NCI-H446 treated with DMSO at 0.1 percent for 48 hours (cell line): ENCODE measurements at regions not wholly inside any gene's neighbourhood (a gene's known extent, or its start where the extent isn't known, plus 50 kb on each side); places are given as distances from the start of the nearest gene placed in this dataset.
"Not testable (repeated sequence)": the region's sequence is repeated elsewhere in the genome, so short reads cannot be mapped to it uniquely, and the experiment has no call there.

Experiments
- DNase-seq: peaks from one replicate; lab custom pipeline; 2025; lab: John Stamatoyannopoulos, UW

- DNase-seq, result no peak
Observed at GRCh38 chr10:44564790-44565189, 179.9 kb upstream of the CXCL12 start.

- no peak for DNase-seq
Observed at GRCh38 chr10:44566786-44567185, 181.9 kb upstream of the CXCL12 start.

- DNase-seq, result no peak
Observed at GRCh38 chr10:44567471-44567870, 182.6 kb upstream of the CXCL12 start.

- DNase-seq, result no peak
Observed at GRCh38 chr10:44569193-44570091, 184.5 kb upstream of the CXCL12 start.

- no peak for DNase-seq
Observed at GRCh38 chr10:44571701-44572100, 186.8 kb upstream of the CXCL12 start.

- no peak for DNase-seq
Observed at GRCh38 chr10:44572146-44572545, 187.2 kb upstream of the CXCL12 start.

GRCh38 chr10:44573821-44574220 lies 188.9 kb upstream of the CXCL12 start:
- no peak for DNase-seq

GRCh38 chr10:44574596-44575480 lies 189.9 kb upstream of the CXCL12 start:
- DNase-seq, result no peak

- no peak for DNase-seq
Observed at GRCh38 chr10:44575601-44576380, 190.9 kb upstream of the CXCL12 start.

- no peak for DNase-seq
Observed at GRCh38 chr10:44576702-44577191, 191.8 kb upstream of the CXCL12 start.

- no peak for DNase-seq
Observed at GRCh38 chr10:44577533-44577932, 192.6 kb upstream of the CXCL12 start.

GRCh38 chr10:44578271-44578670 lies 193.4 kb upstream of the CXCL12 start:
- no peak for DNase-seq

- DNase-seq, result not testable (repeated sequence)
Observed at GRCh38 chr10:44578963-44579362, 194.1 kb upstream of the CXCL12 start.

GRCh38 chr10:44581996-44582395 lies 197.1 kb upstream of the CXCL12 start:
- DNase-seq, result no peak

GRCh38 chr10:44587488-44588318 lies 202.8 kb upstream of the CXCL12 start:
- DNase-seq, result no peak

GRCh38 chr10:44589181-44589943 lies 204.5 kb upstream of the CXCL12 start:
- peak; percentile 1 for DNase-seq

GRCh38 chr10:44589944-44590449 lies 205.1 kb upstream of the CXCL12 start:
- no peak for DNase-seq

GRCh38 chr10:44591911-44592310 lies 207.0 kb upstream of the CXCL12 start:
- no peak for DNase-seq

- DNase-seq, result no peak
Observed at GRCh38 chr10:44593952-44594351, 209.1 kb upstream of the CXCL12 start.

- no peak for DNase-seq
Observed at GRCh38 chr10:44607116-44607515, 222.2 kb upstream of the CXCL12 start.
